Naive B cell (primary cell): ENCODE measurements at regions not wholly inside any gene's neighbourhood (a gene's known extent, or its start where the extent isn't known, plus 50 kb on each side); places are given as distances from the start of the nearest gene placed in this dataset.
"Not testable (repeated sequence)": the region's sequence is repeated elsewhere in the genome, so short reads cannot be mapped to it uniquely, and the experiment has no call there.

Experiments used
- ATAC-seq, 2 donors: fragments of 150-1000 bp; cut with Tn5 transposase; 2 replicates each; pipeline ENCODE4 v1.10.0; 2021; ENCODE audit warnings: low read depth in 2 of 2, mild to moderate bottlenecking in 2 of 2, moderate library complexity in 2 of 2
- DNase-seq: peaks from one replicate; pipeline ENCODE4 v3.0.0; 2022
- H3K27ac Mint-ChIP-seq, 6 donors: one replicate each; pipeline ENCODE4 v1.8.0; 2020 to 2022; ENCODE audit warnings: mild to moderate bottlenecking in 6 of 6, mixed read lengths in 6 of 6, moderate library complexity in 5 of 6, inconsistent platforms in 2 of 6
- H3K27me3 Mint-ChIP-seq, 3 donors: one replicate each; pipeline ENCODE4 v1.8.0; 2021 to 2022; ENCODE audit warnings: mixed read lengths in 3 of 3, mild to moderate bottlenecking in 1 of 3
- H3K36me3 Mint-ChIP-seq, 2 donors: one replicate each; pipeline ENCODE4 v1.8.0; 2020 to 2022; ENCODE audit warnings: mixed read lengths in 2 of 2, inconsistent platforms in 1 of 2, mild to moderate bottlenecking in 1 of 2
- H3K4me1 Mint-ChIP-seq, 3 donors: one replicate each; pipeline ENCODE4 v1.8.0; 2020 to 2022; ENCODE audit warnings: mixed read lengths in 3 of 3, inconsistent platforms in 1 of 3, mild to moderate bottlenecking in 1 of 3, moderate library complexity in 1 of 3
- H3K4me3 Mint-ChIP-seq, 8 donors: one replicate each; pipeline ENCODE4 v1.8.0; 2020 to 2022; ENCODE audit warnings: mild to moderate bottlenecking in 8 of 8, mixed read lengths in 8 of 8, moderate library complexity in 8 of 8, inconsistent platforms in 2 of 8
- H3K9me3 Mint-ChIP-seq, 7 donors: one replicate each; pipeline ENCODE4 v1.8.0; 2020 to 2022; ENCODE audit warnings: mixed read lengths in 7 of 7, mild to moderate bottlenecking in 5 of 7, inconsistent platforms in 2 of 7, moderate library complexity in 1 of 7

DNA sequence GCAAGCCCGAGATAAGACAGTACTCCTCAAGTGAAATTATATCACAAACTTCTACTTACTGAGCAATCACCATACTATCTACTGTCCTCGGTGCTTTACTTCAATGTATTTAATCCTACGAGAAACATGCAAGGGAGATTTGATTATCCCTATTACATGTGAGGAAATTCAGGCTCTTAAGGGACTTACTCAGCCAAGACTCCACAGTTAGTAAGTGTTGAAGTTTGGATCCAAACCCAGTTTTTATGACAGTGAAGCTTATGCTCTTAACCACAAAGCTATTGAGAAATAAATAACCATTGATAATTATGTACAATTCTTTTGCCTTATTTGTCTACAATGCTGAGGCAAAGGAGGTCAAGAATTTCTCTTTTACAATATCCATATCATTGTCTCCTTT, 672.9 kb upstream of the ACVR2A start:
- H3K27ac Mint-ChIP-seq = no peak overlapping the region
- H3K4me1 Mint-ChIP-seq = no peaks in the 10 kb centered on the region
- ATAC-seq (no peak), DNase-seq (no peak)
- H3K9me3 Mint-ChIP-seq = peaks cover 0 to 4% (median 0%) of the 10 kb centered on the region in 7 donors
- H3K36me3 Mint-ChIP-seq = no peaks in the 10 kb centered on the region
- no peak overlapping the region for H3K4me3 Mint-ChIP-seq
- no peaks in the 10 kb centered on the region for H3K27me3 Mint-ChIP-seq

DNA sequence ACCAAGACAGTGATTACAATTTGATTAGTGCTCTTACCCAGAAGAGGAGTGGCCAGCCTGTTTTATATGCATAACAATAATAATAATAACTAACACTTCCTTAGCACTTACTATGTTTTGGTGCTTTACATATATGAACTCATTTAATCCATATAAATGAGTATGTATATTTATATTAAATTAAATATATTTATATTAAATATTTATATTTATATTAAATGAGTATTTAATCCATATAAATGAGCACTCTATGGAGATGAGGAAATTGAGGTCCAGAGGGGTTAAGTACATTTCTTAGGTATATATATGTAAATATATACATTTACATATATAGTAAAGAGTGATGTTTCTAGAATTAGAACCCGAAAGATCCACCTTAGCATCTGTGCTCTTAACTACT, 673.9 kb upstream of the ACVR2A start:
- no peaks in the 10 kb centered on the region for H3K36me3 Mint-ChIP-seq
- ATAC-seq (no peak), DNase-seq (no peak)
- peaks cover 0 to 4% (median 0%) of the 10 kb centered on the region in 7 donors for H3K9me3 Mint-ChIP-seq
- no peaks in the 10 kb centered on the region for H3K4me1 Mint-ChIP-seq
- H3K4me3 Mint-ChIP-seq = no peak overlapping the region
- H3K27me3 Mint-ChIP-seq = no peaks in the 10 kb centered on the region
- H3K27ac Mint-ChIP-seq = no peak overlapping the region

GRCh38 chr2:147165697-147166382, 679.0 kb upstream of the ACVR2A start:
- DNase-seq (no peak), ATAC-seq (no peak)
- no peak overlapping the region for H3K27ac Mint-ChIP-seq
- H3K36me3 Mint-ChIP-seq = no peaks in the 10 kb centered on the region
- no peaks in the 10 kb centered on the region for H3K4me1 Mint-ChIP-seq
- H3K27me3 Mint-ChIP-seq = no peaks in the 10 kb centered on the region
- peaks cover 0 to 4% (median 0%) of the 10 kb centered on the region in 7 donors for H3K9me3 Mint-ChIP-seq
- H3K4me3 Mint-ChIP-seq = no peak overlapping the region

DNA sequence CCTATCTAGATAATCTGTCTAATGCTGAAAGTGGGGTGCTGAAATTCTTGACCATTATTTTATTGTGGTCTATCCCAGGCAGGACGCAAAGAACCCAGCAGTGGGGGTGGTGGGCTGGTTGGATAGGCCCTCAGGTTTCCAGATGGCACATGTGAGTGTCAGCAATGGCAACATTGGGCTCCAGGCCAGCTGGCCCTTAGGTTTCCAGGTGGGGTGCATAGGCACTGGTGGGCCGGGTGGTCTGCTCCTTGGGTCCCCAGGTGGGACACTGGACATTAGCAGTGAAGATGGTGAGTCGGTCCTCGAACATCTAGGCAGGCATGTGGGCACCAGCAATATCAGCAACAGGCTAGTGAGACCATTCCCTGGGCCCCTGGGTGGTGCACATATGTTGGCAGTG, 680.3 kb upstream of the ACVR2A start:
- no peaks in the 10 kb centered on the region for H3K27me3 Mint-ChIP-seq
- H3K36me3 Mint-ChIP-seq = no peaks in the 10 kb centered on the region
- no peak overlapping the region for H3K4me3 Mint-ChIP-seq
- peaks cover 0 to 4% (median 0%) of the 10 kb centered on the region in 7 donors for H3K9me3 Mint-ChIP-seq
- ATAC-seq (no peak), DNase-seq (no peak)
- H3K27ac Mint-ChIP-seq = no peak overlapping the region
- H3K4me1 Mint-ChIP-seq = no peaks in the 10 kb centered on the region

DNA sequence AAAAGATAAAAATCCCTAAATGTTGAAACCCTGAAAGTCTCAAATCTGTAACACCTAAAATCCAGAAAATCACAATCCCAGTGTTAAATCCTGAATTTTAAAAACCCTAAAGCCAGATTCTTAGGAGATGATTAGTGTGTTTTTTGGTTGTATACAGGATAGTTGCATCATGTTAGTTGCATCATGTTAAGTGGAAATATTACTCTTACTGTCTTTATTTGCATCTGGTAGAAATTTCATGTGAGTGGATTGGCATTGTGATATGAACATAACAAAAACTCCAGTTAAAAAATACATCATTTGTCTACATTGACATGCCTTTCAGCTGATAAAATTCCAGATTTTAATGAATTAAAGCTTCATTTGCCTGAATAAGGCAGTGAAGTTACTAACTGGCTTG, 683.1 kb upstream of the ACVR2A start:
- Mint-ChIP-seq H3K36me3 (no peaks in the 10 kb centered on the region), H3K27me3 (no peaks in the 10 kb centered on the region), H3K27ac (no peak overlapping the region), H3K4me3 (no peak overlapping the region), H3K4me1 (no peaks in the 10 kb centered on the region), H3K9me3 (peaks cover 0 to 6% (median 0%) of the 10 kb centered on the region in 7 donors)
- ATAC-seq (no peak), DNase-seq (no peak)

- no peak for DNase-seq
- no peak overlapping the region for H3K27ac Mint-ChIP-seq
- no peak for ATAC-seq
- no peaks in the 10 kb centered on the region for H3K4me1 Mint-ChIP-seq
- no peaks in the 10 kb centered on the region for H3K27me3 Mint-ChIP-seq
- peaks cover under 1 to 15% (median 3%) of the 10 kb centered on the region in 7 donors for H3K9me3 Mint-ChIP-seq
- H3K4me3 Mint-ChIP-seq = no peak overlapping the region
- H3K36me3 Mint-ChIP-seq = no peaks in the 10 kb centered on the region
These were observed 687.9 kb upstream of the ACVR2A start for GRCh38 chr2:147156970-147157369.

DNA sequence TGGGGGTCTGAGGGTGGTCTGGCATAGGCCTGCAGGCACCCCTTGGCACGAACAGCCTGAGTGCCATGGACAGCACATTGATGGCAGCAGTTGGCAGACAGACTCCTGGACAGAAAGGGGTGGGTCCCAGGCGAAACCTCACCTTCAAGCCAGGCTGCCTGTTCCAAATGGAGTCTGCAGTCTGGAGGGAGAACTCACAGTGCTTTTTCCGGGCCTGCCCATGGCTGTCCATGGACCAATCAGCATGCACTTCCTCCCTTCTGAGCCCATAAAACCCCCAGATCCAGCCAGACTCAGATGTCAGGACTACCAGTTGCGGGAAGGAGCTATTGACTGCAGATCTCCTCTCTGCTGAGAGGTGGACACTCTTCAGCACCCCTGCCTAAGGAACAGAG, 694.6 kb upstream of the ACVR2A start:
- no peaks in the 10 kb centered on the region for H3K4me1 Mint-ChIP-seq
- ATAC-seq (no peak), DNase-seq (no peak)
- H3K9me3 Mint-ChIP-seq = peaks cover 0 to 22% (median 9%) of the 10 kb centered on the region in 7 donors
- H3K36me3 Mint-ChIP-seq = no peaks in the 10 kb centered on the region
- no peaks in the 10 kb centered on the region for H3K27me3 Mint-ChIP-seq
- H3K4me3 Mint-ChIP-seq = no peak overlapping the region
- H3K27ac Mint-ChIP-seq = no peak overlapping the region

GRCh38 chr2:147149575-147150240, 695.1 kb upstream of the ACVR2A start:
- Mint-ChIP-seq H3K27ac (no peak overlapping the region), H3K4me3 (no peak overlapping the region), H3K9me3 (peaks cover 0 to 22% (median 9%) of the 10 kb centered on the region in 7 donors), H3K36me3 (no peaks in the 10 kb centered on the region), H3K27me3 (no peaks in the 10 kb centered on the region), H3K4me1 (no peaks in the 10 kb centered on the region)
- DNase-seq (no peak), ATAC-seq (no peak)

DNA sequence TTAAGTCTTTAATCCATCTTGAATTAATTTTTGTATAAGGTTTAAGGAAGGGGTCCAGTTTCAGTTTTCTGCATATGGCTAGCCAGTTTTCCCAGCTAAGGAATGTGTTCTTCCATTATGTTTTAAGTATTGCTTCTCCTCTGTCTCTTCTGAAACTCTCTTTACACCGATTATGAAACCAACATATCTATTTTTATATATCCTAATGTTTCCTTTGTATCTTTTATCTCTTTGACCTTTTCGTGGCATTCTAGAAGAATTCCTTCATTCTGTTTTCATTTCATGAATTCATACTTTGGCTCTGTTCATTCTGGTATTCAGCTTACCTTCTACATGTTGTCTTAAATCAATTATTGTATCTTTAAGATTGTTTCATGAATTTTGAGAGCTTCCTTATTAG, 697.0 kb upstream of the ACVR2A start:
- ATAC-seq (no peak), DNase-seq (no peak)
- H3K4me3 Mint-ChIP-seq = no peak overlapping the region
- no peaks in the 10 kb centered on the region for H3K36me3 Mint-ChIP-seq
- no peaks in the 10 kb centered on the region for H3K4me1 Mint-ChIP-seq
- peak overlapping the region in 1 of 6 donors; percentile 49 for H3K27ac Mint-ChIP-seq
- no peaks in the 10 kb centered on the region for H3K27me3 Mint-ChIP-seq
- H3K9me3 Mint-ChIP-seq = peaks cover 0 to 17% (median 6%) of the 10 kb centered on the region in 7 donors

DNA sequence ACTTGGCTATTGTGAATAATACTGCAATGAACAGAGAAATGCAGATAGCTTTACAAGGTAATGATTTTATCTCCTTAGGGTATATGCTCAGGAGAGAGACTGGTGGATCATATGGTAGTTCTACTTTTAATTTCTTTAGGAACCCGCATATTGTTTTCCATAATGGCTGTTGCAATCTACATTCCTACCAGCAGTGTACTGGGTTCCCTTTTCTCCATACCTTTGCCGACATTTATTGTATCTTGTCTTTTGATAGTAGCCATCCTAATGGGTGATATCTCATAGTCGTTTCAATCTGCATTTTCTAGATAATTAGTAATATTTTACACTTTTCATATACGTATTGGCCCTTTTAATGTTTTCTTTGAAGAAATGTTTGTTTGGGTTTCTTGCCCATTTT, 702.9 kb upstream of the ACVR2A start:
- H3K4me3 Mint-ChIP-seq = no peak overlapping the region
- no peaks in the 10 kb centered on the region for H3K27me3 Mint-ChIP-seq
- H3K27ac Mint-ChIP-seq = no peak overlapping the region
- H3K36me3 Mint-ChIP-seq = no peaks in the 10 kb centered on the region
- H3K9me3 Mint-ChIP-seq = peaks cover 0 to 8% (median 0%) of the 10 kb centered on the region in 7 donors
- no peak for ATAC-seq
- DNase-seq = no peak
- H3K4me1 Mint-ChIP-seq = no peaks in the 10 kb centered on the region

- H3K4me3 Mint-ChIP-seq, H3K4me1 Mint-ChIP-seq, ATAC-seq, H3K36me3 Mint-ChIP-seq, H3K9me3 Mint-ChIP-seq, H3K27ac Mint-ChIP-seq, DNase-seq, H3K27me3 Mint-ChIP-seq: not testable (repeated sequence)
These were observed 705.1 kb upstream of the ACVR2A start for GRCh38 chr2:147139732-147140131.

GRCh38 chr2:147137711-147138110, 707.1 kb upstream of the ACVR2A start:
- Mint-ChIP-seq H3K4me1 (no peaks in the 10 kb centered on the region), H3K4me3 (no peak overlapping the region), H3K27me3 (no peaks in the 10 kb centered on the region), H3K36me3 (no peaks in the 10 kb centered on the region), H3K9me3 (peaks cover 0 to 8% (median 0%) of the 10 kb centered on the region in 7 donors), H3K27ac (no peak overlapping the region)
- ATAC-seq (no peak), DNase-seq (no peak)

- Mint-ChIP-seq H3K9me3 (peaks cover 0 to 6% (median 0%) of the 10 kb centered on the region in 7 donors), H3K36me3 (no peaks in the 10 kb centered on the region), H3K27ac (no peak overlapping the region), H3K4me1 (no peaks in the 10 kb centered on the region), H3K27me3 (no peaks in the 10 kb centered on the region), H3K4me3 (no peak overlapping the region)
- no peak for ATAC-seq
- DNase-seq = no peak
These were observed 709.5 kb upstream of the ACVR2A start for GRCh38 chr2:147135376-147135775.

DNA sequence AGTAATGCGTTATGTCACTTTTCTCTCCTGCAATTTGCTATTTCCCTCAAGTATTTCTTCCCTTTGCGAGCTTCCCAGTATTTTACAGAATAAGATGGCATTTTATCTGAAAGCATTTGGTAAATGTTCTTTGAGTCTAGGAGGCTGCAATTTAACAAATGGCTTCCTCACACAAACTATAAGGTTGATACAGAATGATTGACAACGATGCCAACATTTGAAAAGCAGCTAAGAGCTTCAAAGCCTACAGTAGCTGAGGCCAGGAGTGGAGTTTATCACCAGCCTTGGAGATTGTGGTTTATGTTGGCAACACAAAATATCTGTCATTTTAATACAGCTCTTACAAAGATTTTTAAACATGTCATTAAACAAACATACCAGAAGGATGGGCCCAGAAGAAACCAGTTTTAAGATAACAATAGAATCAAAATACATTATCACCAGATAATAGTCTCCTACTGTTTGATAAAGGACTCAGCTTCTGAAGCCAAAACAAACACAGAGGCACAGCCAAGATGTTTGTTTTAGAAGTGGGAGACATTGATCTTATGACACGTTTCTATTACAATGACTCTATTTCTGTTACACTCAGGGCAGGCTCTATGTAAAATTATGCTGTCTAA, 711.4 kb upstream of the ACVR2A start:
- no peak overlapping the region for H3K27ac Mint-ChIP-seq
- no peak for DNase-seq
- no peaks in the 10 kb centered on the region for H3K27me3 Mint-ChIP-seq
- ATAC-seq = no peak
- H3K9me3 Mint-ChIP-seq = no peaks in the 10 kb centered on the region
- no peak overlapping the region for H3K4me3 Mint-ChIP-seq
- no peaks in the 10 kb centered on the region for H3K36me3 Mint-ChIP-seq
- no peaks in the 10 kb centered on the region for H3K4me1 Mint-ChIP-seq
